HT-29 (cell line): ENCODE measurements at regions not wholly inside any gene's neighbourhood (a gene's known extent, or its start where the extent isn't known, plus 50 kb on each side); places are given as distances from the start of the nearest gene placed in this dataset. TPM values are rescaled to one million over a fixed set of nuclear protein-coding genes. Genes with fewer than 3 reads are reported as not detected.
A peak's percentile ranks its signal among the peaks of the same experiment; 100 is the strongest.

ENCODE experiments used
- small RNA-seq: library from RNA; depleted of rRNA; stranded (forward); fragments of <200 nt; gene quantifications from one replicate; pipeline ENCODE3, GENCODE V24; 2014

Small RNA genes in the stretch of these regions (small RNA-seq; reads per million reads assigned to genes)
- gene MIR4447 (not detected), gene RF01884 (not detected), gene RNU5E-8P (15.5 reads per million, percentile 91 among the genes with 10 or more reads in this experiment), gene RNU6-1200P (not detected)
